Peyer's patch (tissue), 4 donors: ENCODE measurements at regions not wholly inside any gene's neighbourhood (a gene's known extent, or its start where the extent isn't known, plus 50 kb on each side); places are given as distances from the start of the nearest gene placed in this dataset.
"Not testable (repeated sequence)": the region's sequence is repeated elsewhere in the genome, so short reads cannot be mapped to it uniquely, and the experiment has no call there.

Experiments
- DNase-seq, 3 donors: peaks; one replicate each; pipeline ENCODE4 v3.0.0-alpha.2; 2017 to 2019
- H3K27ac ChIP-seq, 4 donors: fragments of 200-600 bp; sonication (generic); one replicate each; pipeline ENCODE4 v1.5.1; 2016 to 2019
- H3K27me3 ChIP-seq, 2 donors: fragments of 200-600 bp; sonication (generic); one replicate each; pipeline ENCODE4 v1.5.1; 2019
- H3K36me3 ChIP-seq, 3 donors: fragments of 200-600 bp; sonication (generic); one replicate each; pipeline ENCODE4 v1.5.1; 2016 to 2019
- H3K4me1 ChIP-seq, 4 donors: fragments of 200-600 bp; sonication (generic); one replicate each; pipeline ENCODE4 v1.5.1; 2016 to 2019
- H3K4me3 ChIP-seq, 4 donors: fragments of 200-600 bp; sonication (generic); 1 replicate in 3 of 4; 2 replicates in 1 of 4; pipeline ENCODE4 v1.5.1; 2016 to 2019; ENCODE audit warnings: mild to moderate bottlenecking in 1 of 4
- H3K9me3 ChIP-seq, 4 donors: fragments of 200-600 bp; sonication (generic); one replicate each; pipeline ENCODE4 v1.5.1; 2016 to 2019; ENCODE audit warnings: mild to moderate bottlenecking in 1 of 4
- CTCF ChIP-seq, 6 experiments: fragments of 450-650 bp in 4 of 6; fragments of 200-600 bp in 2 of 6; sonication (generic) in 1 of 6; IDR thresholded peaks; one replicate each; pipeline ENCODE4 v1.5.1; 2017 to 2019; ENCODE audit warnings: antibody characterized with exemption in 6 of 6, mild to moderate bottlenecking in 3 of 6, moderate library complexity in 1 of 6
- POLR2A ChIP-seq, 2 donors: fragments of 450-650 bp; IDR thresholded peaks; one replicate each; pipeline ENCODE4 v1.5.1; 2017; ENCODE audit warnings: antibody characterized with exemption in 2 of 2, mild to moderate bottlenecking in 2 of 2, moderate library complexity in 2 of 2

GRCh38 chr3:72271216-72271615 lies 486.3 kb upstream of the PROK2 start:
- H3K4me3 ChIP-seq = no peak overlapping the region
- no peaks in the 10 kb centered on the region for H3K9me3 ChIP-seq

GRCh38 chr3:72270730-72271129 lies 485.8 kb upstream of the PROK2 start:
- no peaks in the 10 kb centered on the region for H3K9me3 ChIP-seq
- TF ChIP-seq POLR2A (IDR thresholded peaks at IDR 0.05) (no peak), CTCF (IDR thresholded peaks at IDR 0.05) (no peak)
- no peaks in the 10 kb centered on the region for H3K36me3 ChIP-seq
- no peak overlapping the region for H3K4me3 ChIP-seq
- no peak for DNase-seq
- H3K27ac ChIP-seq = peak overlapping the region in 1 of 4 donors; percentile 25
- H3K4me1 ChIP-seq = peaks cover 0 to 20% (median 10%) of the 10 kb centered on the region in 4 donors
- H3K27me3 ChIP-seq = no peaks in the 10 kb centered on the region

More at GRCh38 chr3:72271216-72271615, 486.3 kb upstream of the PROK2 start:
- DNase-seq = no peak
- H3K27ac ChIP-seq = peak overlapping the region in 1 of 4 donors; percentile 25
- no peaks in the 10 kb centered on the region for H3K27me3 ChIP-seq
- H3K36me3 ChIP-seq = no peaks in the 10 kb centered on the region
- H3K4me1 ChIP-seq = peaks cover 0 to 20% (median 10%) of the 10 kb centered on the region in 4 donors
- TF ChIP-seq CTCF (IDR thresholded peaks at IDR 0.05) (no peak), POLR2A (IDR thresholded peaks at IDR 0.05) (no peak)

- H3K9me3 ChIP-seq = no peaks in the 10 kb centered on the region
- TF ChIP-seq CTCF (IDR thresholded peaks at IDR 0.05) (no peak), POLR2A (IDR thresholded peaks at IDR 0.05) (no peak)
- no peak overlapping the region for H3K27ac ChIP-seq
- H3K36me3 ChIP-seq = no peaks in the 10 kb centered on the region
- peak; percentile 52 to 90 (median 73) for DNase-seq
- no peaks in the 10 kb centered on the region for H3K27me3 ChIP-seq
- H3K4me3 ChIP-seq = no peak overlapping the region
- peaks cover 0 to 20% (median 10%) of the 10 kb centered on the region in 4 donors for H3K4me1 ChIP-seq
Measured at GRCh38 chr3:72270072-72270681, 485.2 kb upstream of the PROK2 start.

GRCh38 chr3:72269475-72269874 lies 484.5 kb upstream of the PROK2 start:
- Histone ChIP-seq H3K27ac (peak overlapping the region in 1 of 4 donors; percentile 12), H3K9me3 (no peaks in the 10 kb centered on the region), H3K4me3 (no peak overlapping the region), H3K27me3 (no peaks in the 10 kb centered on the region), H3K4me1 (peaks cover 0 to 15% (median 7%) of the 10 kb centered on the region in 4 donors), H3K36me3 (no peaks in the 10 kb centered on the region)
- no peak for TF ChIP-seq CTCF (IDR thresholded peaks at IDR 0.05)
- TF ChIP-seq POLR2A (IDR thresholded peaks at IDR 0.05) = no peak
- DNase-seq = no peak

- H3K27ac ChIP-seq, H3K9me3 ChIP-seq, H3K36me3 ChIP-seq, DNase-seq, H3K27me3 ChIP-seq, H3K4me3 ChIP-seq, H3K4me1 ChIP-seq: not testable (repeated sequence)
Measured at GRCh38 chr3:72266921-72267524, 482.1 kb upstream of the PROK2 start.

- DNase-seq = no peak
- Histone ChIP-seq H3K27ac (no peak overlapping the region), H3K9me3 (no peaks in the 10 kb centered on the region), H3K4me3 (no peak overlapping the region), H3K27me3 (no peaks in the 10 kb centered on the region), H3K4me1 (peaks cover 0 to 5% (median 0%) of the 10 kb centered on the region in 4 donors), H3K36me3 (no peaks in the 10 kb centered on the region)
- no peak for TF ChIP-seq POLR2A (IDR thresholded peaks at IDR 0.05)
- TF ChIP-seq CTCF (IDR thresholded peaks at IDR 0.05) = no peak
Measured at GRCh38 chr3:72266016-72266370, 481.0 kb upstream of the PROK2 start.
